GM12864 (cell line): ENCODE measurements at regions not wholly inside any gene's neighbourhood (a gene's known extent, or its start where the extent isn't known, plus 50 kb on each side); places are given as distances from the start of the nearest gene placed in this dataset.

Source experiments
- DNase-seq: peaks from one replicate; pipeline ENCODE4 v3.0.0-alpha.2; 2011; ENCODE audit warnings: low read depth
- H3K4me3 ChIP-seq: 2 replicates; pipeline ENCODE4 v1.5.1; 2011; ENCODE audit warnings: mild to moderate bottlenecking, low read depth, low read length, control low read depth
- TF ChIP-seq, protein P1 (sequence below): IDR thresholded peaks from 2 replicates; pipeline ENCODE4 v1.5.1; 2011; ENCODE audit warnings: low read depth, mild to moderate bottlenecking, moderate library complexity, low read length, control low read depth, inconsistent platforms; ENCODE audit errors: missing control alignments

DNA sequence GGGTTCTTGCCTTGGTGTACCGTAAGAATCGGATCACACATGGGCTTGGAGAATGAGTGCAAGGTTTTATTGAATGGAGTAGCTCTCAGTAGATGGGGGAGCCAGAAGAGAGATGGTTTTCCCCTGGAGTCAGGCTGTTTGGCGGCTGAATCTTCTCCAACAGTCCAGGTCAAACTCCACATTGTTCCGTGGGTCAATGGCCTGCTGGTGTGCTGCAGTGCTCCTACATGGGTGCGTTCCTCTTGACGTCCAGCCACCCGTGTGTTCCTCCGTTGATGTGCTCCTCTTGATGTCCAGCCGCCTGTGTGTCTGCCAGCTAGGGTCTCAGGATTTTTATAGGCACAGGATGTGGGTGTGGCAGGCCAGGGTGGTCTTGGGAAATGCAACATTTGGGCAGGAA, 69.3 kb upstream of the AGBL1 start:
- no peak overlapping the region for H3K4me3 ChIP-seq
- DNase-seq, result no peak
- TF ChIP-seq, protein P1, sequence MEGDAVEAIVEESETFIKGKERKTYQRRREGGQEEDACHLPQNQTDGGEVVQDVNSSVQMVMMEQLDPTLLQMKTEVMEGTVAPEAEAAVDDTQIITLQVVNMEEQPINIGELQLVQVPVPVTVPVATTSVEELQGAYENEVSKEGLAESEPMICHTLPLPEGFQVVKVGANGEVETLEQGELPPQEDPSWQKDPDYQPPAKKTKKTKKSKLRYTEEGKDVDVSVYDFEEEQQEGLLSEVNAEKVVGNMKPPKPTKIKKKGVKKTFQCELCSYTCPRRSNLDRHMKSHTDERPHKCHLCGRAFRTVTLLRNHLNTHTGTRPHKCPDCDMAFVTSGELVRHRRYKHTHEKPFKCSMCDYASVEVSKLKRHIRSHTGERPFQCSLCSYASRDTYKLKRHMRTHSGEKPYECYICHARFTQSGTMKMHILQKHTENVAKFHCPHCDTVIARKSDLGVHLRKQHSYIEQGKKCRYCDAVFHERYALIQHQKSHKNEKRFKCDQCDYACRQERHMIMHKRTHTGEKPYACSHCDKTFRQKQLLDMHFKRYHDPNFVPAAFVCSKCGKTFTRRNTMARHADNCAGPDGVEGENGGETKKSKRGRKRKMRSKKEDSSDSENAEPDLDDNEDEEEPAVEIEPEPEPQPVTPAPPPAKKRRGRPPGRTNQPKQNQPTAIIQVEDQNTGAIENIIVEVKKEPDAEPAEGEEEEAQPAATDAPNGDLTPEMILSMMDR, result no peak

DNA sequence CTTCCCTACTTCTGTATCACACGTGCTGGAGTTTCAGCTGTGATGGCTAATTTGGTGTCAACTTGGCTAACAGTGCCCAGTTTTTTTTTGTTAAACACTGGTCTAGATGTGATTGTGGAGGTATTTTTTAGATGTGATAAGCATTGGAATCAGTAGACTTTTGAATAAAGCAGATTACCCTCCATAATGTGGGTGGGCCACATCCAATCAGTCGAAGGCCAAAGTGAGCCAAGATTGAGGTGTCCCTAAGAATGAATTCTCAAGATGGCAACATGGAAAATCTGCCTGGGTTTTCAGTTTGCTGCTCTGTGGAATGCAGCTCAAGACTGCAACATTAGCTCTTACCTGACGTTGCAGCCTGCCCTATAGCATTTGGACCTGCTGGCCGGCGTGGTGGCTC, 68.8 kb upstream of the AGBL1 start:
- TF ChIP-seq, protein P1, result no peak
- H3K4me3 ChIP-seq, result no peak overlapping the region
- no peak for DNase-seq

GRCh38 chr15:86014016-86014415, 65.7 kb upstream of the AGBL1 start:
- no peak overlapping the region for H3K4me3 ChIP-seq
- TF ChIP-seq, protein P1, result no peak
- DNase-seq, result no peak

DNA sequence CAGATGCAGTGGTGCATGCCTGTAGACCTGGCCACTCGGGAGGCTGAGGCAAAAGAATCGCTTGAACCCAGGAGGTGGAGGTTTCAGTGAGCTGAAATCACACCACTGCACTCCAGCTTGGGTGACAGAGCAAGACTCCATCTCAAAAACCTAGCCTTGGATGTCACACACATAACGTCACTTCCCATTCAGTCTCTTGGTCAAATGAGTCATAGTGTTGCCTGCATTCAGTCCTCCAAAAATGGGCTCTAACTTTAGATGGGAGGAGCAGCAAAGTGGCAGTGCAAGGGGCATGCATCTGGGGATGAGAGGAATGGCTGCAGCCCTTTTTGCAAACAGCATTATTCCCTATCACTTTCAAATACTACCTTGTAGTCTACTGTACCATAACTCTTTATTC, 62.9 kb upstream of the AGBL1 start:
- DNase-seq, result no peak

GRCh38 chr15:86018679-86019078, 61.0 kb upstream of the AGBL1 start:
- DNase-seq, result no peak
- TF ChIP-seq, protein P1, result no peak
- H3K4me3 ChIP-seq, result no peak overlapping the region

More for the DNA sequence above, 62.9 kb upstream of the AGBL1 start:
- no peak overlapping the region for H3K4me3 ChIP-seq
- TF ChIP-seq, protein P1, result no peak

- TF ChIP-seq, protein P1, result no peak
- H3K4me3 ChIP-seq, result no peak overlapping the region
- no peak for DNase-seq
These were observed 58.1 kb upstream of the AGBL1 start for GRCh38 chr15:86021281-86022264.
